ENCODE measurements at regions not wholly inside any gene's neighbourhood (a gene's known extent, or its start where the extent isn't known, plus 50 kb on each side); places are given as distances from the start of the nearest gene placed in this dataset.

DNA sequence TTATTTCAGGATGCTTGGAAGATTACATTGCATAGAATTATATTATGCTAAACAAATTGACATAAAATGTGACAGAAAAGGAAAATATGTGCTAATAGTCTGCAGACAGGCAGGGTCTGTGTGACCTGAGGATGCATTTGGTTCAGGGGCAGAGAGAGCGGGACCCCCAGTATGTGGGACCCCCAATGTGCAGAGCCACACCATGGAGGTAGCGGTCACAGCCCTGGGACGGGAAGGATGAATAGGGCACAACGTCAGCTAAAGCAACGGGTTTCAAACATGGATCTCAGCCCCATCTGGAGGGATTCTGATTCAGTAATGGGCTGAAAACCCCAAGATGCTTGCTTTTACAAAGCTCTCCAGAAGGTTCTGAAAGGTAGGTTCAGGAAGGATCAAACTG lies 251.8 kb upstream of the ADARB2 start:
- TF ChIP-seq CTCF (IDR thresholded peaks at IDR 0.05) (no peak), POLR2A (IDR thresholded peaks at IDR 0.05) (no peak), POLR2AphosphoS5 (IDR thresholded peaks at IDR 0.05; ENCODE audit: insufficient read depth in 1 of 2, low read depth in 1 of 2) (no peak)
